AG09309 (cell line): ENCODE measurements at regions not wholly inside any gene's neighbourhood (a gene's known extent, or its start where the extent isn't known, plus 50 kb on each side); places are given as distances from the start of the nearest gene placed in this dataset.

ENCODE experiments used
- DNase-seq: peaks from one replicate; pipeline ENCODE4 v3.0.0-alpha.2; 2010; ENCODE audit warnings: low read depth
- H3K4me3 ChIP-seq: 2 replicates; pipeline ENCODE4 v1.5.1; 2011; ENCODE audit warnings: mild to moderate bottlenecking, low read depth, low read length, moderate library complexity; ENCODE audit not compliant: control insufficient read depth
- CTCF ChIP-seq: IDR thresholded peaks from 2 replicates; pipeline ENCODE4 v1.5.1; 2011; ENCODE audit warnings: mild to moderate bottlenecking, low read depth, low read length, inconsistent platforms; ENCODE audit not compliant: insufficient read depth, control insufficient read depth; ENCODE audit errors: missing control alignments

GRCh38 chr16:11422381-11423314 is 77.4 kb downstream of the RMI2 start:
- no peak for DNase-seq
- H3K4me3 ChIP-seq = no peak overlapping the region
- no peak for TF ChIP-seq CTCF

DNA sequence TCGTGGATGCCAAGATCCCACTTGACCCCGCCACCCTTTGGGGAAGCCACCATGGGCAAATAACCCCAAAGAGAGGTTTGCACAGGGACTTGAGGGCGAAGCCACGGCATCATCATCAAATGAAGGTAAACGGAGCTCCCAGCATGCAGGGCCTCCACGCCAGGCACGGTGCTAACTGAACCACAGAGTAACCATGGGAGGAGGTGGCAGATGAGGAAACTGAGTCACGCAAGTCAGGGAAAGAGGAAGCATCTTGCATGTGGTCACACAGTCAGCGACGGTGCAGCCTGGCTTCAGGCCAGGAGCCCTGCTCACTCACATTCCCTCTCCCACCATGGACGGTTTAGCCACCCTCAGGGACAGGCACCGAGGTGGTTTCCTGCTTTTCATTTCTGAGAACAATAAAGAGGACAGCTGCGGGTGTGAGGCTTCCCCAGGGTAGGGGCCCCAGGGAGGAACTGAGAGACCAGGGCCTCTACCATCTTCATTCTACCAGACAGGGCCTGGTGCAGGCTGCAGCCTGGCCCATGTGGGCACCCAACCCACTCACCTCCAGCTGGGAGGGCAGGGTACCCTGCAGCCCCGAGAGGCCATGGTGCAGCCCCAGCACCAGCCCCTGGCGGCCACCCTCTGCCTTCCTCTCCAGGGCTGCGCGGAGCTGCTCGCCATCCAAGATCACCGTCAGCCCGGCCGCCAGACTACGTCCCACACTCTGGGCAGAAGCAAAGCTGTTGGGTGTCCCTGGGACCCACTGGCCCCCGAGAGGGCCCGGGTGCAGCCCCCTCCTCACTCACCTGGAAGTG is 78.3 kb downstream of the RMI2 start:
- no peak overlapping the region for H3K4me3 ChIP-seq
- DNase-seq = no peak
- TF ChIP-seq CTCF = no peak

GRCh38 chr16:11424118-11424460 is 78.8 kb downstream of the RMI2 start:
- no peak for DNase-seq
- TF ChIP-seq CTCF = no peak
- H3K4me3 ChIP-seq = no peak overlapping the region

DNA sequence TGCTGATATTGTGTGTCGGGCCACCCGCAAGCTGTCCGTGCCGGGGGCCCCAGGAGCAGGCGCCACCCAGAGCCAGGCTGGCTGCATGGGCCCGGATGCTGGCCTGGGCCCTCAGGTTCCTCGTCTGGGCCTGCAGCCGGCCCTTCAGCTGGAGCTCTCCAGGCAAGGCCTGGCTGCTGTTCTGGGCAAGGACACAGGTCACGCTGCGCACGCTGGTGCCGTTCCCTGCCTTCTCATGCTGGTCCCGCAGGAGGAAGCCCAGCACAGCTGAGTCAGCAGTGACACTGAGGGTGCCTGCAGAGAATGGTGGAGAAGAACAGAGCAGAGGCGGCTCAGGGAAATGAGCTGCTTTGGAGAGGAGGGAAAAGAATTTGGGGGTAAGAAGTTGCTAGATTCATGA is 79.9 kb downstream of the RMI2 start:
- H3K4me3 ChIP-seq = no peak overlapping the region
- no peak for DNase-seq
- no peak for TF ChIP-seq CTCF

DNA sequence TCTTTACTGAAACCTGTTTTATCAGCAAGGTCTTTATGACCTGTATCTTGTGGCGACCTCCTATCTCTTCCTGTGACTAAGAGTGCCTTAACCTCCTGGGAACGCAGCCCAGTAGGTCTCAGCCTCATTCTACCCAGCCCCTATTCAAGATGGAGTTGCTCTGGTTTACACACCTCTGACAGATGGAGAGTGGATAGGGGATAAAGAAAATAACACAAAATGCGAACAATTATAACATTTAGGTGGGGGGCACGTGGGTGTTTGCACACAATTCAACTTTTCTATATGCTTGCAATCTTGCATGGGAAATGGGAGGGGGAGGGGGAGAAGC is 83.3 kb downstream of the RMI2 start:
- no peak for DNase-seq
- H3K4me3 ChIP-seq = no peak overlapping the region
- TF ChIP-seq CTCF = no peak

DNA sequence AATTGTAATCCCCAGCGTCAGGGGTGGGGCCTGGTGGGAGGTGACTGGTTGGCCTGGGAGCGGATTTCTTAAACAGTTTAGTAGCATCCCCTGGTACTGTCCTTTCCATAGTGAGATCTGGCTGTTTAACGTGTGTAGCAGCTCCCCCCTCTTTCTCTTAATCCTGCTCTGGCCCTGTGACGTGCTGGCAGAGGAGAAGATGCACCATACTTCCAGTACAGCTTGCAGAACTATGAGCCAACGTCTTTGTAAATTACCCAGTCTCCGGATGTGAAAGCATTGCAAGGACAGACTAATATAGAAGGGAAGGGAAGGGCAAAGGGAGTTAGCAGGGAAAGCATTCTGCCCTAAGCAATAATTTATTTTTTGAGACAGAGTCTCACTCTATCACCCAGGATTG is 83.9 kb downstream of the RMI2 start:
- DNase-seq = no peak
- TF ChIP-seq CTCF = no peak
- H3K4me3 ChIP-seq = no peak overlapping the region
